WTC11 (cell line): ENCODE measurements at regions not wholly inside any gene's neighbourhood (a gene's known extent, or its start where the extent isn't known, plus 50 kb on each side); places are given as distances from the start of the nearest gene placed in this dataset.

Source experiments
- ETV6 ChIP-seq: sonication (generic); formaldehyde crosslinking; IDR thresholded peaks from 2 replicates; pipeline ENCODE4 v1.8.1; 2022; ENCODE audit warnings: mild to moderate bottlenecking, missing genetic modification reagents
- NFYB ChIP-seq: sonication (generic); formaldehyde crosslinking; conservative IDR thresholded peaks from 2 replicates; pipeline ENCODE4 v1.8.0; 2022; ENCODE audit warnings: low read depth, missing genetic modification reagents
- RELA ChIP-seq: sonication (generic); formaldehyde crosslinking; IDR thresholded peaks from 2 replicates; pipeline ENCODE4 v1.8.1; 2022; ENCODE audit warnings: missing genetic modification reagents, mild to moderate bottlenecking, borderline replicate concordance
- TF ChIP-seq, protein P1 (sequence below): sonication (generic); formaldehyde crosslinking; IDR thresholded peaks from 2 replicates; pipeline ENCODE4 v1.8.1; 2022; ENCODE audit warnings: low read depth, missing genetic modification reagents, borderline replicate concordance
- TF ChIP-seq, protein P2 (sequence below): fragments of 200-600 bp; IDR thresholded peaks from 2 replicates; pipeline ENCODE4 v1.8.0; 2022; ENCODE audit warnings: antibody characterized with exemption

DNA sequence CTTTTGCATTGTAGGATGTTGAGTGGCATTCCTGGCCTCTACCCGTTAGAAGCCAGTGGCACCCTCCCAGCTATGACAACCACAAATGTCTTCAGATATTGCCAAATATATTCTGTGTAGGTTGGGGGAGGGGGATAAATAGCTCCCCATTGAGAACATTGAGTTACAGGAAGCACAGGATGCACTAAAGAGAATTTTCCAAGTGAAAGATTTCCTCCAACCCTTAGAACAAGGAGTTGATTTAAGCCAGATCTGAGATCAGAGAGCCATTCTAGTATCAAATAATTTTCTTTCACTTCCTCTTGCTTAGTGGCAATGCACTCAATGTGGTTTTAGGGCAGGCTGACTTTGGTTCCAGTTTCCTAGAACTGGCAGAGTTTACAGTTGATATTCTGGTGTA lies 436.6 kb downstream of the C4orf33 start:
- TF ChIP-seq RELA (CRISPR knock-in tag), result no peak
- TF ChIP-seq, protein P1, sequence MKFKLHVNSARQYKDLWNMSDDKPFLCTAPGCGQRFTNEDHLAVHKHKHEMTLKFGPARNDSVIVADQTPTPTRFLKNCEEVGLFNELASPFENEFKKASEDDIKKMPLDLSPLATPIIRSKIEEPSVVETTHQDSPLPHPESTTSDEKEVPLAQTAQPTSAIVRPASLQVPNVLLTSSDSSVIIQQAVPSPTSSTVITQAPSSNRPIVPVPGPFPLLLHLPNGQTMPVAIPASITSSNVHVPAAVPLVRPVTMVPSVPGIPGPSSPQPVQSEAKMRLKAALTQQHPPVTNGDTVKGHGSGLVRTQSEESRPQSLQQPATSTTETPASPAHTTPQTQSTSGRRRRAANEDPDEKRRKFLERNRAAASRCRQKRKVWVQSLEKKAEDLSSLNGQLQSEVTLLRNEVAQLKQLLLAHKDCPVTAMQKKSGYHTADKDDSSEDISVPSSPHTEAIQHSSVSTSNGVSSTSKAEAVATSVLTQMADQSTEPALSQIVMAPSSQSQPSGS (CRISPR knock-in tag), result no peak
- no peak for TF ChIP-seq ETV6 (CRISPR knock-in tag)
- TF ChIP-seq NFYB (CRISPR knock-in tag), result no peak
- TF ChIP-seq, protein P2, sequence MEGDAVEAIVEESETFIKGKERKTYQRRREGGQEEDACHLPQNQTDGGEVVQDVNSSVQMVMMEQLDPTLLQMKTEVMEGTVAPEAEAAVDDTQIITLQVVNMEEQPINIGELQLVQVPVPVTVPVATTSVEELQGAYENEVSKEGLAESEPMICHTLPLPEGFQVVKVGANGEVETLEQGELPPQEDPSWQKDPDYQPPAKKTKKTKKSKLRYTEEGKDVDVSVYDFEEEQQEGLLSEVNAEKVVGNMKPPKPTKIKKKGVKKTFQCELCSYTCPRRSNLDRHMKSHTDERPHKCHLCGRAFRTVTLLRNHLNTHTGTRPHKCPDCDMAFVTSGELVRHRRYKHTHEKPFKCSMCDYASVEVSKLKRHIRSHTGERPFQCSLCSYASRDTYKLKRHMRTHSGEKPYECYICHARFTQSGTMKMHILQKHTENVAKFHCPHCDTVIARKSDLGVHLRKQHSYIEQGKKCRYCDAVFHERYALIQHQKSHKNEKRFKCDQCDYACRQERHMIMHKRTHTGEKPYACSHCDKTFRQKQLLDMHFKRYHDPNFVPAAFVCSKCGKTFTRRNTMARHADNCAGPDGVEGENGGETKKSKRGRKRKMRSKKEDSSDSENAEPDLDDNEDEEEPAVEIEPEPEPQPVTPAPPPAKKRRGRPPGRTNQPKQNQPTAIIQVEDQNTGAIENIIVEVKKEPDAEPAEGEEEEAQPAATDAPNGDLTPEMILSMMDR, result no peak
